H9 (cell line): ENCODE measurements at regions not wholly inside any gene's neighbourhood (a gene's known extent, or its start where the extent isn't known, plus 50 kb on each side); places are given as distances from the start of the nearest gene placed in this dataset.

Experiments
- DNase-seq: peaks from one replicate; pipeline ENCODE4 v3.0.0-alpha.2; 2017
- H2AFZ ChIP-seq: one replicate; pipeline ENCODE4 v1.6.1; 2013; ENCODE audit warnings: mild to moderate bottlenecking, low read length, control low read depth, moderate library complexity
- H2AK5ac ChIP-seq: 2 replicates; pipeline ENCODE4 v1.6.1; 2013; ENCODE audit warnings: low read length, control low read depth, mixed read lengths; ENCODE audit not compliant: insufficient read length
- H2BK120ac ChIP-seq: one replicate; pipeline ENCODE4 v1.6.1; 2013; ENCODE audit warnings: low read depth, mild to moderate bottlenecking, low read length, control low read depth, inconsistent platforms; ENCODE audit not compliant: poor library complexity, severe bottlenecking
- H2BK12ac ChIP-seq: 2 replicates; pipeline ENCODE4 v1.6.1; 2013; ENCODE audit warnings: low read length, control low read depth, mixed read lengths, low read depth; ENCODE audit not compliant: insufficient read length
- H2BK15ac ChIP-seq: 2 replicates; pipeline ENCODE4 v1.6.1; 2013; ENCODE audit warnings: low read depth, low read length, control low read depth
- H2BK20ac ChIP-seq: one replicate; pipeline ENCODE4 v1.6.1; 2013; ENCODE audit warnings: low read depth, mild to moderate bottlenecking, low read length, control low read depth, inconsistent platforms; ENCODE audit not compliant: poor library complexity, severe bottlenecking
- H2BK5ac ChIP-seq: 2 replicates; pipeline ENCODE4 v1.6.1; 2013; ENCODE audit warnings: low read length, control low read depth, mixed read lengths; ENCODE audit not compliant: insufficient read length
- H3K14ac ChIP-seq: 2 replicates; pipeline ENCODE4 v1.6.1; 2013; ENCODE audit warnings: low read length, control low read depth; ENCODE audit not compliant: insufficient read depth
- H3K18ac ChIP-seq: 2 replicates; pipeline ENCODE4 v1.6.1; 2013; ENCODE audit warnings: low read depth, mild to moderate bottlenecking, mixed read lengths, low read length, control low read depth; ENCODE audit not compliant: insufficient read length
- H3K23ac ChIP-seq: 2 replicates; pipeline ENCODE4 v1.6.1; 2013; ENCODE audit warnings: low read length, control low read depth, mixed read lengths, low read depth; ENCODE audit not compliant: insufficient read length
- H3K23me2 ChIP-seq: 2 replicates; pipeline ENCODE4 v1.6.1; 2013; ENCODE audit warnings: low read depth, mild to moderate bottlenecking, mixed read lengths, low read length, control low read depth; ENCODE audit not compliant: insufficient read length, poor library complexity, severe bottlenecking
- H3K27ac ChIP-seq: 2 replicates; pipeline ENCODE4 v1.5.1; 2013; ENCODE audit warnings: low read length, control low read depth, mixed read lengths, low read depth; ENCODE audit not compliant: insufficient read length
- H3K27me3 ChIP-seq: 2 replicates; pipeline ENCODE4 v1.6.1; 2013; ENCODE audit warnings: low read length, control low read depth, inconsistent platforms; ENCODE audit not compliant: insufficient read depth
- H3K4ac ChIP-seq: 2 replicates; pipeline ENCODE4 v1.6.1; 2013; ENCODE audit warnings: low read depth, mild to moderate bottlenecking, control low read depth, inconsistent platforms, low read length, moderate library complexity
- H3K4me1 ChIP-seq: 2 replicates; pipeline ENCODE4 v1.6.1; 2013; ENCODE audit warnings: low read length, control low read depth, inconsistent platforms; ENCODE audit not compliant: insufficient read depth
- H3K4me2 ChIP-seq: 2 replicates; pipeline ENCODE4 v1.6.1; 2013; ENCODE audit warnings: low read length, control low read depth, mixed read lengths; ENCODE audit not compliant: insufficient read length, insufficient read depth
- H3K56ac ChIP-seq: 2 replicates; pipeline ENCODE4 v1.6.1; 2013; ENCODE audit warnings: low read depth, mild to moderate bottlenecking, mixed read lengths, low read length, control low read depth; ENCODE audit not compliant: insufficient read length
- H3K79me1 ChIP-seq: 2 replicates; pipeline ENCODE4 v1.6.1; 2013; ENCODE audit warnings: low read depth, mild to moderate bottlenecking, moderate library complexity, low read length, control low read depth, inconsistent platforms; ENCODE audit not compliant: insufficient read depth, poor library complexity, severe bottlenecking
- H3K79me2 ChIP-seq: 2 replicates; pipeline ENCODE4 v1.6.1; 2013; ENCODE audit warnings: low read length, control low read depth, inconsistent platforms; ENCODE audit not compliant: insufficient read depth
- H3K9ac ChIP-seq: 2 replicates; pipeline ENCODE4 v1.6.1; 2013; ENCODE audit warnings: low read length, control low read depth, mixed read lengths; ENCODE audit not compliant: insufficient read length; ENCODE audit errors: extremely low read depth
- H3K9me3 ChIP-seq: one replicate; pipeline ENCODE4 v1.6.1; 2013; ENCODE audit warnings: low read depth, low read length, inconsistent platforms; ENCODE audit not compliant: control insufficient read depth
- H3T11ph ChIP-seq: one replicate; pipeline ENCODE4 v1.6.1; 2013; ENCODE audit warnings: mild to moderate bottlenecking, low read length, control low read depth, inconsistent platforms
- H4K20me1 ChIP-seq: one replicate; pipeline ENCODE4 v1.6.1; 2013; ENCODE audit not compliant: control insufficient read depth, insufficient read length, insufficient read depth
- H4K5ac ChIP-seq: 2 replicates; pipeline ENCODE4 v1.6.1; 2013; ENCODE audit warnings: low read depth, mild to moderate bottlenecking, mixed read lengths, low read length, control low read depth; ENCODE audit not compliant: insufficient read length
- H4K8ac ChIP-seq: replicated peaks from 2 replicates; pipeline ENCODE4 v1.6.1; 2013; ENCODE audit warnings: low read length, control low read depth, mixed read lengths, low read depth; ENCODE audit not compliant: insufficient read length
- H4K91ac ChIP-seq: 2 replicates; pipeline ENCODE4 v1.6.1; 2013; ENCODE audit warnings: low read depth, mild to moderate bottlenecking, moderate library complexity, mixed read lengths, low read length, control low read depth; ENCODE audit not compliant: insufficient read length
- H3K27ac Mint-ChIP-seq, 3 experiments: 2 replicates in 2 of 3; 3 replicates in 1 of 3; pipeline ENCODE4 v1.8.0; 2020 to 2021; ENCODE audit warnings: mixed read lengths in 3 of 3, mild to moderate bottlenecking in 1 of 3, moderate library complexity in 1 of 3
- H3K27me3 Mint-ChIP-seq: 2 replicates; pipeline ENCODE4 v1.8.0; 2021; ENCODE audit warnings: low read depth, mild to moderate bottlenecking, moderate library complexity, mixed read lengths
- H3K36me3 Mint-ChIP-seq, 3 experiments: 2 replicates in 2 of 3; 3 replicates in 1 of 3; pipeline ENCODE4 v1.8.0; 2020 to 2021; ENCODE audit warnings: low read depth in 3 of 3, mixed read lengths in 3 of 3; ENCODE audit not compliant: insufficient read depth in 1 of 3
- H3K4me1 Mint-ChIP-seq, 2 experiments: 2 replicates each; pipeline ENCODE4 v1.8.0; 2020; ENCODE audit warnings: mixed read lengths in 2 of 2
- H3K4me3 Mint-ChIP-seq, 2 experiments: 2 replicates in 1 of 2; 3 replicates in 1 of 2; pipeline ENCODE4 v1.8.0; 2020 to 2021; ENCODE audit warnings: mild to moderate bottlenecking in 2 of 2, mixed read lengths in 2 of 2, moderate library complexity in 1 of 2
- H3K9me3 Mint-ChIP-seq, 2 experiments: 2 replicates in 1 of 2; 3 replicates in 1 of 2; pipeline ENCODE4 v1.8.0; 2020; ENCODE audit warnings: mild to moderate bottlenecking in 2 of 2, mixed read lengths in 2 of 2, moderate library complexity in 1 of 2
- CTCF ChIP-seq: fragments of 200-600 bp; sonication (generic); conservative IDR thresholded peaks from 3 replicates; pipeline ENCODE4 v1.8.0; 2021; ENCODE audit warnings: antibody characterized with exemption, mild to moderate bottlenecking
- WGBS: extraction: QIAGEN DNeasy Blood & Tissue Kit; methylation state at CpG from one replicate; pipeline ENCODE4 v1.1.7; 2013; ENCODE audit warnings: missing lambda C conversion rate, low lambda C conversion rate, mixed read lengths; ENCODE audit not compliant: insufficient read length; ENCODE audit errors: extremely low coverage; 5-methylcytosine and 5-hydroxymethylcytosine counted together

- Histone ChIP-seq H2BK120ac (no peak overlapping the region), H3K18ac (no peak overlapping the region), H2BK5ac (no peak overlapping the region), H3K27me3 (no peaks in the 10 kb centered on the region), H3K23ac (no peak overlapping the region), H3K4me1 (no peaks in the 10 kb centered on the region; the same call in 1 of the 2 replicates), H3K4me2 (no peak overlapping the region), H2BK15ac (no peak overlapping the region), H3K9ac (no peak overlapping the region), H3K4ac (no peak overlapping the region), H4K5ac (no peak overlapping the region), H2AK5ac (no peak overlapping the region), H3K79me1 (no peaks in the 10 kb centered on the region), H2AFZ (no peak overlapping the region), H4K91ac (no peak overlapping the region), H4K8ac (no peak overlapping the region), H3K9me3 (no peaks in the 10 kb centered on the region), H2BK20ac (no peak overlapping the region), H3T11ph (no peak overlapping the region), H3K23me2 (no peaks in the 10 kb centered on the region), H4K20me1 (no peaks in the 10 kb centered on the region), H3K14ac (no peak overlapping the region), H3K79me2 (no peaks in the 10 kb centered on the region), H3K27ac (no peak overlapping the region), H3K56ac (no peak overlapping the region), H2BK12ac (no peak overlapping the region)
- peaks cover 17 to 19% of the 10 kb centered on the region in 2 experiments for H3K4me1 Mint-ChIP-seq
- no peak overlapping the region for H3K27ac Mint-ChIP-seq
- peaks cover 0 to 3% of the 10 kb centered on the region in 2 experiments; a peak in 3 of 5 replicates for H3K9me3 Mint-ChIP-seq
- H3K27me3 Mint-ChIP-seq = no peaks in the 10 kb centered on the region; the same call in 1 of the 2 replicates
- no peak overlapping the region for H3K4me3 Mint-ChIP-seq
- no peak for TF ChIP-seq CTCF
- WGBS = no CpG with 5 or more reads among the region's 7 CpGs
- H3K36me3 Mint-ChIP-seq = peaks cover 0 to 2% (median 1%) of the 10 kb centered on the region in 3 experiments; a peak in 2 of 7 replicates
- no peak for DNase-seq
Observed at GRCh38 chr10:121324678-121325213, 273.5 kb downstream of the FGFR2 start.
